ENCODE measurements at regions not wholly inside any gene's neighbourhood (a gene's known extent, or its start where the extent isn't known, plus 50 kb on each side); places are given as distances from the start of the nearest gene placed in this dataset.

- H3K4me1 ChIP-seq (ENCODE audit: insufficient read depth, low read length, poor library complexity, severe bottlenecking) = no peaks in the 10 kb centered on the region
- no peaks in the 10 kb centered on the region for H3K36me3 ChIP-seq (ENCODE audit: insufficient read depth, low read length, poor library complexity, severe bottlenecking)
- peak; percentile 72 for DNase-seq (ENCODE audit: low spot score)
- no peak overlapping the region for H3K4me3 ChIP-seq (ENCODE audit: low read depth, low read length, poor library complexity, severe bottlenecking)
- H3K27me3 ChIP-seq (replicated peaks; ENCODE audit: insufficient read depth, low read depth, low read length, poor library complexity) = peaks cover 5% of the 10 kb centered on the region
- no peak overlapping the region for H3K27ac ChIP-seq (ENCODE audit: low read depth, low read length, poor library complexity, severe bottlenecking)
- POLR2A ChIA-PET (ENCODE audit: low non-redundant PET) = no interaction called here
- no peaks in the 10 kb centered on the region for H3K9me3 ChIP-seq (ENCODE audit: low read depth, low read length, poor library complexity, severe bottlenecking)
- TF ChIP-seq, protein P1, sequence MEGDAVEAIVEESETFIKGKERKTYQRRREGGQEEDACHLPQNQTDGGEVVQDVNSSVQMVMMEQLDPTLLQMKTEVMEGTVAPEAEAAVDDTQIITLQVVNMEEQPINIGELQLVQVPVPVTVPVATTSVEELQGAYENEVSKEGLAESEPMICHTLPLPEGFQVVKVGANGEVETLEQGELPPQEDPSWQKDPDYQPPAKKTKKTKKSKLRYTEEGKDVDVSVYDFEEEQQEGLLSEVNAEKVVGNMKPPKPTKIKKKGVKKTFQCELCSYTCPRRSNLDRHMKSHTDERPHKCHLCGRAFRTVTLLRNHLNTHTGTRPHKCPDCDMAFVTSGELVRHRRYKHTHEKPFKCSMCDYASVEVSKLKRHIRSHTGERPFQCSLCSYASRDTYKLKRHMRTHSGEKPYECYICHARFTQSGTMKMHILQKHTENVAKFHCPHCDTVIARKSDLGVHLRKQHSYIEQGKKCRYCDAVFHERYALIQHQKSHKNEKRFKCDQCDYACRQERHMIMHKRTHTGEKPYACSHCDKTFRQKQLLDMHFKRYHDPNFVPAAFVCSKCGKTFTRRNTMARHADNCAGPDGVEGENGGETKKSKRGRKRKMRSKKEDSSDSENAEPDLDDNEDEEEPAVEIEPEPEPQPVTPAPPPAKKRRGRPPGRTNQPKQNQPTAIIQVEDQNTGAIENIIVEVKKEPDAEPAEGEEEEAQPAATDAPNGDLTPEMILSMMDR (conservative IDR thresholded peaks at IDR 0.05; ENCODE audit: low read depth, low read length) = peak; percentile 80
- no peak for TF ChIP-seq EZH2 (IDR thresholded peaks at IDR 0.05; ENCODE audit: borderline replicate concordance, low read depth, low read length, poor library complexity, severe bottlenecking)
- BruUV-seq (replicated peaks) = no TSS peak
- CTCF ChIA-PET = interaction anchor here (1.0 kb wide), 1 partner anchor 342 kb away, joined by 3 read pairs; no protein-coding TSS in a partner anchor
- intact Hi-C loops (cut with micrococcal nuclease; ENCODE audit: unreplicated experiment) = loop anchor here (1.0 kb wide), 2 partner anchors 345 to 350 kb away; no protein-coding TSS in a partner anchor
Measured at GRCh38 chr20:22684072-22684762, 99.8 kb upstream of the FOXA2 start.

DNA sequence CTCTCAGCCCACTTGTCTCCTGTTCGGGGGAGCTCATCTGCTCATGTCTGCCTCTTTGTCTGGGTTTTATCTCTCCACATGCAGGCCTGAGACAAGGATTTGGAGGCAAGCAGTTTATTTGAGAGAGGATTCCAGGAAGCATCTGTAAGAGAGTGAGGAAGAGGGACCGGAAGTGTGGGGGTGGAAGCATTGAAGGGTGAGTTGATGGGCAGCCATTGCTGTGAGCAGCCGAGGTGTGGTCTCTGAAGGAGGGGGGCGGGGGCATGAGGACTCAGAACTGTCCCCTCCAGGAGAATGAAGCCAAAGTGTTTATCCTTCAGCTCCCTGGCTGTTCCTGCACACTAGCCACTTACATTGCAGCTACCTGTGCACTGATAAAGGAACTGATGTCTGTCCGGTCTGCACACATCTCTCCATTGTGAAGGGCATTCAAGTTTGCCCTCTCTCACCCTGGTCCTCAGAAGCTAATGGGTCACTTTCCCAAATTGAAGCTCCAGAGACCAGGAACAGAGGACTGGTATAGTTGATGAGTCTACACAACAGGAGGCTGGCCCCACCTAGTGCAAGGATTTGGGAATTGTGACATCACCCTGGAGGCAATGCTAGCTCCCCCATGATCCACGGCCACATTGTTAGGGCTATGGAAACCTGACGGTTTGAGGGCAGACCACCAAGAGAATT lies 100.5 kb upstream of the FOXA2 start:
- CTCF ChIA-PET = no interaction called here
- Histone ChIP-seq H3K4me3 (ENCODE audit: low read depth, low read length, poor library complexity, severe bottlenecking) (no peak overlapping the region), H3K9me3 (ENCODE audit: low read depth, low read length, poor library complexity, severe bottlenecking) (no peaks in the 10 kb centered on the region), H3K27me3 (replicated peaks; ENCODE audit: insufficient read depth, low read depth, low read length, poor library complexity) (peaks cover 2% of the 10 kb centered on the region), H3K36me3 (ENCODE audit: insufficient read depth, low read length, poor library complexity, severe bottlenecking) (no peaks in the 10 kb centered on the region), H3K27ac (ENCODE audit: low read depth, low read length, poor library complexity, severe bottlenecking) (no peak overlapping the region), H3K4me1 (ENCODE audit: insufficient read depth, low read length, poor library complexity, severe bottlenecking) (no peaks in the 10 kb centered on the region)
- BruUV-seq (replicated peaks) = no TSS peak
- intact Hi-C loops (cut with micrococcal nuclease; ENCODE audit: unreplicated experiment) = loop anchor here (1.0 kb wide), 2 partner anchors 346 to 351 kb away; no protein-coding TSS in a partner anchor
- TF ChIP-seq EZH2 (IDR thresholded peaks at IDR 0.05; ENCODE audit: borderline replicate concordance, low read depth, low read length, poor library complexity, severe bottlenecking) = no peak
- TF ChIP-seq, protein P1 (conservative IDR thresholded peaks at IDR 0.05; ENCODE audit: low read depth, low read length) = no peak
- POLR2A ChIA-PET (ENCODE audit: low non-redundant PET) = no interaction called here
- DNase-seq (ENCODE audit: low spot score) = peak; percentile 12

GRCh38 chr20:22686097-22686496 lies 101.7 kb upstream of the FOXA2 start:
- peak; percentile 74 for DNase-seq (ENCODE audit: low spot score)
- Histone ChIP-seq H3K4me3 (ENCODE audit: low read depth, low read length, poor library complexity, severe bottlenecking) (no peak overlapping the region), H3K4me1 (ENCODE audit: insufficient read depth, low read length, poor library complexity, severe bottlenecking) (no peaks in the 10 kb centered on the region), H3K27me3 (replicated peaks; ENCODE audit: insufficient read depth, low read depth, low read length, poor library complexity) (no peaks in the 10 kb centered on the region), H3K9me3 (ENCODE audit: low read depth, low read length, poor library complexity, severe bottlenecking) (no peaks in the 10 kb centered on the region), H3K27ac (ENCODE audit: low read depth, low read length, poor library complexity, severe bottlenecking) (no peak overlapping the region), H3K36me3 (ENCODE audit: insufficient read depth, low read length, poor library complexity, severe bottlenecking) (no peaks in the 10 kb centered on the region)
- TF ChIP-seq EZH2 (IDR thresholded peaks at IDR 0.05; ENCODE audit: borderline replicate concordance, low read depth, low read length, poor library complexity, severe bottlenecking) = no peak
- TF ChIP-seq, protein P1 (conservative IDR thresholded peaks at IDR 0.05; ENCODE audit: low read depth, low read length) = no peak
- no TSS peak for BruUV-seq (replicated peaks)
- CTCF ChIA-PET = no interaction called here
- POLR2A ChIA-PET (ENCODE audit: low non-redundant PET) = no interaction called here
- intact Hi-C loops (cut with micrococcal nuclease; ENCODE audit: unreplicated experiment) = no loop called here
